ENCODE measurements at regions not wholly inside any gene's neighbourhood (a gene's known extent, or its start where the extent isn't known, plus 50 kb on each side); places are given as distances from the start of the nearest gene placed in this dataset.

GRCh38 chr11:120058931-120059330 lies 79.0 kb downstream of the TRIM29 start:
- TF ChIP-seq TAF1 (conservative IDR thresholded peaks at IDR 0.05) (no peak), RXRA (IDR thresholded peaks at IDR 0.05) (no peak), CTCF (IDR thresholded peaks at IDR 0.05; ENCODE audit: low read depth, low read length, missing input control) (no peak), GABPA (IDR thresholded peaks at IDR 0.05 in 1 of 2, conservative IDR thresholded peaks at IDR 0.05 in 1 of 2) (no peak), EGR1 (IDR thresholded peaks at IDR 0.05; ENCODE audit: low read depth in 2 of 2) (no peak), MAX (IDR thresholded peaks at IDR 0.05) (no peak), RAD21 (IDR thresholded peaks at IDR 0.05) (no peak), ZBTB33 (IDR thresholded peaks at IDR 0.05) (no peak), YY1 (IDR thresholded peaks at IDR 0.05) (no peak), SP1 (IDR thresholded peaks at IDR 0.05) (no peak), JUND (IDR thresholded peaks at IDR 0.05) (no peak), FOXA1 (IDR thresholded peaks at IDR 0.05) (no peak)

Measured in liver (tissue), 3 donors.